Activated CD4-positive, alpha-beta T cell treated with anti-CD3 and anti-CD28 coated beads, Interleukin-2, amount 50 U/mL, for 1 hour (primary cell): ENCODE measurements at regions not wholly inside any gene's neighbourhood (a gene's known extent, or its start where the extent isn't known, plus 50 kb on each side); places are given as distances from the start of the nearest gene placed in this dataset.

Experiments used
- DNase-seq: peaks from one replicate; pipeline ENCODE4 v3.0.0-alpha.2; 2020

DNA sequence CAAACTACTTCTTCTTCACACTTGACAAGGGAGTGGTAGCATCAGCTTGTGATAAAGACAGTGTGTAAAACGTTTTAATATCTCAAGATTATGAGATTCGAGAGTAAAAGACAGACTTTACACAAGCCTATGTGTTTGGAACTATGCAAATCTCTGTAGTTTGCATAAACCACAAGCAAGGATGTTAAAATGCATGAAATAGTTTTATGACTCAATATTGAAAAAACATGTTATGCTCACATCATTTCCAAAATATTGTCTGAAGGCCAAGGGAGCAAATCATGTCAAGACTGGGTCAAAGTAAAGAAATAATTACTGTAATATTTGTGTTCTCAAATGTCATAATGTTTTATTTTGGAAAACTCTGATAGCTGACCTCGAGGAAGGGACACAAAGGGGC lies 316.8 kb upstream of the KLF12 start:
- no peak for DNase-seq

DNA sequence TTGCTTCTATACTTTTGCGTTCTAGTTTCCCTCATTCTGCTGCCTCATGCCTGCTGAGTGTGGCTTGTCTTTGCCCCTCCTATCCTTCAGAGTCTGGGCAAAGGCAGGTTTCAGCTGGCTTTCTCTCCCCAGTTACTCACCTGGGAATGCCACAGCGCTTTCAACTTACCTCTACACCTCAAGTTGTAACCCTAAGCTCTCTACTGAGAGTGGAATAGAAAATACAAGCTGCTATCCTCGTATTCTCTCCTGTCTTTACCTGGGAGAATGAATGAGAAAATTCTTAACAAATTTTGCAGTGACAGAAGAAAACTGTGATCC lies 316.3 kb upstream of the KLF12 start:
- DNase-seq: no peak

DNA sequence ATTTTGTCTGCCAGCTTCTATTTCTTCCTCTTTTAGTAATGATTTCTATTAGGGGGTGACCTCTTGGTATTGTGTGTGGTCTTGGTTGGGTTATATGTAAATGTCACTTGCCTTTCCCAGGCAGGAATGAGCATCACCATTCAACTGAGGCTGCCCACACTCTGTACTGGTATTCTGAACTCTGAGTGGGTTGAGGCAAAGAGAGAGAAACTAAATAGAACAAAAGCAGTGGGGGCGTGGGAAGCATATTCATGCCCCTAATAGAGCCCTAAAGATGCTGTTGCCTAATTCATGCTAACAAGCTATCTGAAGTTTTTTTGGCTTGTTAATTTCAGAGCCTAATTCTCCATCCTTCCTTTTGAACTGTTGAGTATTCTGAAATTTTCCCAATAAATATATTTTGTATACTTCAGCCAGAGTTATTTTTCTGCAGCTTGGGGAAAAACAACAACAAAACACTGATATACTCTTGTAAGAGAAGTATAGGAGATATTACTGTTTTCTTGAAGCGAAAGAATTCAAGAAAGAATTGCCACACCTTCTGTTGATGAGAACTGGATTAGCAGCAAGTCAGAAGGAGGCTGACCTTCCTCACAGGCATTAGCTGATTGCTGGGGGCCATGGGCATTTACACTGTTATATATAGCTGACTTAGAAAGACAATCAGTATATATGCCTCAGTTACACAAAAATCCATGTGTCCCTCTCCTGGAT lies 315.8 kb upstream of the KLF12 start:
- DNase-seq: no peak

DNA sequence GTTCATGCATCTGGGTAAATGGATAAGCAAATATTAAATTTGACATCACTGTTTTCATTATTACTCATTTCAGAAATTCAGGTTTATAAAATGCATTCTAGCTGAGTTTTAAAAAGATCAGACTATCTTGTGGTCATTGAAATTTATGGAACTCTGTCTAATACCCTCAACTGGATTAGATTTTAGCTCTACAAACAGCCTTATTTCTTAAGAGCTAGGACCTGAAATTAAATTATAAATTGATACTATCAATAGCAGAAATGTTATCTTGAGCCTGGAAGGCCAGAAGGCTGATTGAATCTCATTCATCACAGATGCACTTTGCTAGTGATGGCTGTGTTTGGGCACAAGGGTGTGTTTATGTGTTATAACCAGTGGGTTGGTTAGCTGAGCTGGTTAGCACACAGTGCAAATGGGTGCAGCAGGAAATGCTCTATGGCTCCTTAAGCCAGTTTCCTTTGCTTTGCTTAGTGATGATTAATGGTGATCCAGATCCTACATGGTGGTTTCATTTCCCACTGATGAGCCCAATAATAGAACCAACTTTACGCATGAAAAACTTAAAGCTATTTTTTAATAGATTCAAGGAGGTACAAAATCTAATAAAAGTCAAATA lies 310.8 kb upstream of the KLF12 start:
- DNase-seq: no peak

DNA sequence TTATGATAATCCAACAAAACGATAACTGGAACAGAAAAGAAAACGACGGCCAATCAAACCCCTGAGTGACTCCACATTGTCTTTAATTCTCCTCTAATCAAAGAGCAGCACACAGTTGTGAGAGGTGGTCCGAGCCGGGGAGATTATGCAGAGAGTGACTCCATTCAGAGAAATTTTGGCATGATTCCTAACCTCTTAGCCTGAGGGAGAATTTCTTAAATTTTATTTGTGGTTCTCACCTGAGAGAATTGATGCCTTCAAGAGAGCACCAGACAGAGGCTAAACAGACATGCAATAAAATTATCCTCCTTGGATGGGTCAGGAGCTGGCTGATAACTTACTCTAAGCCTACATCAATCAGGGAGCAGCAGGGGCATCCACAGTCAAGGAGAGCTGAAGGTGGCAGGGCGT lies 310.0 kb upstream of the KLF12 start:
- DNase-seq: no peak

DNA sequence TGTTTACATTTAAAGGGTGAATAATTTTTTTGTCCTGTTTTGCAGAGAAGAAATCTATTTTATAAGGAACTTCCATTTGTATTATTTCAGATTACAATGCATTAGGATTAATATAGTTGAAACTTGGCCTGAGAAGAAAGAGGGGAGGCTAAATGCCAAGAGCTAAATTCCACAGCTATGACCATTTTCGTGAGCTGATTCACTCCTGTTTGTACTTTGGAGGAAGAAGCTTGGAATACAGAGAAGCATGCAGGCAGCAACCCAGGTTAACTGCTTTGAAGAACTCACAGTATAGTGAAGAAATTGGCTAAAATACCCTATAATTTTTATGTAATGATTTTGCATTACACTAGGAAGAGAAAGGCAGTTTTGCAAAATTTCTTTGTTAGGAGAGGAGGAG lies 309.4 kb upstream of the KLF12 start:
- DNase-seq: no peak

DNA sequence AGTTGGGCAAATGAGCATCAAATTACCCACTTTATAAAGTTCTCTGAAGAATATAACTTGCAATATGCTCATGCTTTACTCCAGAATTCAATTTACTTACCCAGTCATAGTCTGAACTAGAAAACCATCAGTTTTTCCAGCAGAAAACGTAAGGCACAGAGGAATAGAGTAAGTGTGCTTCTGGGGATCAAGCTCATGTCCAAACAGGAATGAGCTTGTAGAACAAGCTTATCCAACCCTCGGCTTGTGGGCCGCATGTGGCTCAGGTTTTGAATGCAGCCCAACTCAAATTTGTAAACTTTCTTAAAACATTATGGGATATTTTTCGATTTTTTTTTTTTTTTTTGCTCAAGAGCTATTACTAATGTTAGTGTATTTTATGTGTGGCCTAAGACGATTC lies 308.5 kb upstream of the KLF12 start:
- no peak for DNase-seq

DNA sequence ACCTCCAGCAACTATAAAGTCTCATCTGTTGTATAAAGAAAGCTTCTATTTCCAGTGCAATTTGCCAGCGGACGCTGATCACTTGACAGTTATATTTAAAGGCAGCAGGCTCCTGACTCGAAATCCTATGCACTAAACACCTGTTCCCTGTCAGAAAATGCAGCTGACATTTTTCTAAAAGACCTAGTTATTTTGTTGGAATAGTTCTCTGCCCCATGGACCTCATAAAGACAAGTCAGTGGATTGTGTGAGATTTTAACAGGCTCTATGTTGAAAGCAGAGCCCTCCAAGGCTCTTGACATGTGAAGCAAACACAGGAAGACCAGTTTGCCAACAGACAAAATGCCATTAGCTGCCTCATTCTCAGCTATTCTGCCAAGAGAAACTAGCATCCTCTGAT lies 304.7 kb upstream of the KLF12 start:
- no peak for DNase-seq

DNA sequence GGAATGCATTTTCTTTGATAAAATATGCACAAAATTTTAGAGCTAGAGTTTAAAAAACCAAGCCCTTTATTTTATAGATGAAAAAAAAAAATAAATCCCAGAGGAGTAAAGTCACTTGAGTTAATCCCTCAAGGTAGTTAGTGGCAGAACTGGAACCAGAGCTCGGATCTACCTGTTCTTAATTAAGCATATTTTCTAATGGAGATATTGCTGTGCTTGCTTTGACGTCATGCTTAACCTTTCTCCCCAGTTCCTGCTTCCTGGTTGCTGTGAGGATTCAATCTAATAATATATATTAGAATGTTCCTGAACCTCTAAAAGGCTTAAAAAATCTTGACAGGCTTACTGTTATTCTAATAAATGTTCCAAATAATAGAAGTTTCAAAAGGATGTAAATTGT lies 300.6 kb upstream of the KLF12 start:
- no peak for DNase-seq

DNA sequence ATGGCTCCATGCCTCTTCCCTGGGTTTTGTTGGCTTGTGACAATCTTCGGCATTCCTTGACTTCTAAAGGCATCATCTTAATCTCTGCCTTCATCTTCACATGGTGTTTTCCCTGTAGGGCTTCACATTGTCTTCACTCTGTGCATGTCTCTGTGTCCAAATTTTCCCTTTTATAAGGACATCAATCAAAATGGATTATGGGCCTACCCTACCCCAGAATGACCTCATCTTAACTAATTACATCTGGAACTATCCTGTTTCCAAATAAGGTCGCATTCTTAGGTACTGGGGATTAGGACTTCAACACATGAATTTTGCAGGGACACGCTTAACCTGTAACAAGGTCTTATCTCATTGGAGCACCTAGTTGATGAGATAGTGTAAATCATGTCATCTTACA lies 290.3 kb upstream of the KLF12 start:
- no peak for DNase-seq

DNA sequence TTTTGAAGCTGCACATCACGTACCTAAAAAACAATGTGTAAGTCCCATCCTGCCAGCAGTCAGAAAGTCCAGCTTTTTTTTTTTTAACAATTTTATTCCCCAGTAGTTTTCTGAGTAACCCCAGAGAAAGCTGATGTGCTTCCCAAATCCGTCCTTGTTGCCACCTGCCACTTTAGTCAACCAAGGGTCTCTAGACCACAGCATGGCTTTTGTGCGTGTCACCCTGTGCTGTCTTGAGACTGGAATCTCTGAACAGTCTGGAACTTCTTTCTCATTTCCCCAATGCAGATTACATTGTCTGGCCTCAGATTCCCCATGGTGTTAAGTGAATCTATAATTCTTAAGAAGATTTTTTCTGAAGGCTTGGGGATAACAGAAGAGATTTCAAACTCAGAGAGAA lies 289.2 kb upstream of the KLF12 start:
- DNase-seq: no peak

DNA sequence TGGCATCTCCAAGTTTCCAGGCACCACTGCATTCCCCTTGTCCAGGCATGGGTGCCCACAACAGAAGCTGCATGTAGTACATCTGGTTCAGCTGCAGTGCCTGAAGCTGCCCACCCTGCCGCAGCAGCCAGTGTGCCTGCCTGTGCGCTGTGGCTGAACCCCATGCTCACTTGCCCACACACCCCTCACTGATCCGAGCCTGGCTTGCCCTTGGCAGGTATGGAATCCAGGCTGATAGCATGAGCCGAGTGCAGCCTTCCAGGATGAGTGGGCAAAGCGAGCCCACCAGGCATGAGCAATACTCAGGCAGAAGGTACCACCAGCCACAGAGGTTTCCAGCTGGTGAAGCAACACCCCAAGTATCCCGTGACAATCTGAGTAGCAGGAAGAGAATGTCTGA lies 280.3 kb upstream of the KLF12 start:
- no peak for DNase-seq

DNA sequence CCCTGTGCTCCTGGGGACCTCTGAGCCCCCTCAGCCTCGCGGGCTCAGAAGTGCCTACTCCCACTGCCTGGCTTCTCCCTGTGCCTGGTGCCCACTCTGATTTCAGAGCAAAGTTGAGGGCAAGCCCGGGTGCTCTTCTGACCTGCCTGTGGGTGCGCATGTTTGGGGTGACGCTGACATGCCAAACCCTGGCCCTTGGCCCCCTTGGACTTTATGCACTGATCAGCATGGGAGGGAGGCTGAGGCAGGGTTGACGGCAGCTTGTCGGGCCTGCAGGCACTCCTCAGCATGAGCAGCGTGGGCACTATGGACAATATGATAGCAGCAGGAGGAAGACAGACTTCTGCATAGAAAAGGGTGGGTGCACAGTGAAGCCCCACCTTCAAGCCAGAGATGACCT lies 279.3 kb upstream of the KLF12 start:
- DNase-seq: no peak

DNA sequence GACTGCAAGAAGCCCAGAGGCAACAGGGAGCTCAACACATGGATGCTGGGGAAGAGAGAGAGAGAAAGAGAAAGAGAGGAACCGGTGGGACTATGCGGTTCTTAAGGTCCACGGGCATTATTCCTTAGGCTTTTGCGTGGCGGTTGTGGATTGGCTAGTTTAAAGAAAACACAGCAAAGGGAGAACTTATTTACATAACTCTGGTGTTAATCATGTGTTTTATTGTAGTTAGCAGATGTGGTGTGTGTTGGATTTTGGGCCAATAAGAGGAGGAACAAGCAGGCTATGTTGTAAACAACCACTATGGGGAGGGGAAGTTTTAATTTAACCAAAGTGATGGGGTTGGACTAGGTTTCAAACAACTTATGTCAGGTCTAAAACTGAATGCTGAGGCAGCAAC lies 275.3 kb upstream of the KLF12 start:
- no peak for DNase-seq

DNA sequence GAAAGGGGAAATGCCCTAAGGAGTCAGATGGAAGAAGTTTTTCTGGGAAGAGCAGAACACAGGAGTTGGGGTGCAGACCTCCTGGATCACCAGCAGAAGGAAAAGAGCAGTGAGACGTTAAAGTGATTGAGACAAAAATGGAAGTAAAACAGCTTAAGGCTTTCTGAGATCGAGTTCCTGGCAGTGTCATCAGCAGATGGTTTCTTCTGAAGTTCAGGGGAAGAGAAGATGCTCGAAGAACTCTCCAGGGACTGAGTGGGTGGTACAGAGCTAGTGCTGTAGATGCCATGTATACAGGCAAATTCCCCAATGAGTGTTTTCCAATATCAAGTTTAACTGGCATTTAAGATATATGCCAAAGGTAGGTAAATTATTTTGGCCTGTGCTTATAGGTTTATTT lies 272.2 kb upstream of the KLF12 start:
- DNase-seq: no peak

DNA sequence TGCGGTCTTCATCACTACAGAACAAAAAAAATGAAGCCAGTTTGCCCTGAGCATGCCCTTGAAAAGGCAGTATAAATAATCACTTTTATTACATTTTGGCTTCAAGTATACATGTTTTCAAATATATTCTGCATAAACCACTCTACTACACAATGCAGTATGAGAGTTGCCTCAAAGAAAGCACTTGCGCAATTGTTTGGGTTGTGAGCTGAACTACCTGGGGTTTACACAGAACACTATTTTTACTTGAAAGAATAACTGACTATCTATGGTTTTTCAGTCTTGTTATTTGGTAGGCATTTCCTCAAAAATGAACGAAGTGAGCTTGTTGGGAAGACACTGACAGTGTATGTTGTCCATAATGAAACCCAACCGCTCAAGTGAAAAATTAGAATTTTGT lies 264.4 kb upstream of the KLF12 start:
- DNase-seq: no peak

DNA sequence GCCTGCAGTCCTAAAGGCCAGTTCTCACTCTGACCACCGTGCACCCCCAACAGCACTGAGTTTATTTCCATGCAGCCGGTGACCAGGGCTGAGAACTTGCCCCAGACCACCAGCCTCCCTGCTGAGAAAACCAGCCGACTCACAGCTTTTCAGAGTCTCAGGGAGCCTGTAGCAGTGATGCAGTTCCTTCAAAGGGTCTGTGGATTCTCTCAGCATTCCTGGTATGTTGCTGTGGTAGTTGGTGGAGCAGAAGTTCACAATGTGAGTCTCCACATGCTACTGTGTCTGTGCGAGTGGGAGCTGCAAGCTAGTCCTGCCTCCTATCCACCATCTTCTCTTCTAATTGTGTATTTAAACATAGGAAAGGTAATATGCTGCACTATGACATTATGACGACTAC lies 254.9 kb upstream of the KLF12 start:
- no peak for DNase-seq

DNA sequence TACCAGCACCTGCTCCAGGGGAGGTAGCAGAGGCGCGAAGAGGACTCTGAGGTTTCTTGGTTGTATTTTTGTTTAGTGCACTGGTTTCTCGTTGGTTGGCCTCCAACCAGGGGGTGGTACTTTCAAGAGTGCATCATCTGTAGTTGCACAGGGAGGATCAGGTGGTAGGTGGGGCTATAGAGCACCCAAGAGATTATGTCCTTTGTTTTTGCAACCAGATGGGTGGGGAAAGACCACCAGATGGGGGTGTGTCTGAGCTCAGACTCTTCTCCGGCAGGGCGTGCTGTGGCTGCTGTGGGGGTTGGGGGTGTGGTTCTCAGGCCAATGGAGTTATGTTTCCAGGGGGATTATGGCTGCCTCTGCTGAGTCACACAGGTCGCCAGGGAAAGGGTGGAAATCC lies 254.4 kb upstream of the KLF12 start:
- DNase-seq: no peak

DNA sequence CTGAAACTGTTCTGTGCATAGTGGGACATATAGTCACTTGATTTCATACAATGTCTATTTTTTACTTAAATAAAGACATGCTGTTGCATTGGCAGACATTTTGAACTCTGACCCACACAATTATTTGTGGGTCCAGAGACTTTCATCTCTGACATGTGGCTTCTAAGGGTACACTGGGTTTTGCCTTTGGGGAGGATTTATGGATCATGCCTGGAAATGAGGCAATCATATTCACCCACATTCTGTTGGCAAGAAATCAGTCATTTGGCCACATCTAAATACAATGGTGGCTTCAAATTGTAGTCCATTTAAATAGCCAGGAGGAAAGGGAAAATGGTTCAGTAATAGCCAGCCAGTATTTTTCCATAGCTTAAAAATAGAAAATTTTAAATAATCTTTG lies 238.3 kb upstream of the KLF12 start:
- no peak for DNase-seq

DNA sequence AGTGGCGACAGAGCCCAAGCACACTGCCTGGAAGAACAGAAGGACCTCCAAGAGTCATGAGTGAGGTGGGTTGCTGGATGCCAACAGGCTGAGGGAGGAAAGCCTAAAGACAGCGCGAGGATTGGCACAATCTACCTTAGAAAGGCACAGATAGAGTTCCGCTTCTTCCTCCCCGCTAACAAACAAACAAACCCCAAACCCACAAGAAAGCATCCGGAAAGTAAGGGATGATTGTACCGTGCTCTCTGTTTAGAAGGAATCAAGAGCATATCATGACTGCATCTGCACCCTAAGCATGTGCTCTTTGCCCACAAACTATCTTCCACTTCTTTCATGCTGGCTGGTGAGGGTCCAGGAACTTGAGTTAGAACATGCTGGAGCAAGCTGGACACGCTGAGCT lies 233.0 kb upstream of the KLF12 start:
- DNase-seq: no peak

DNA sequence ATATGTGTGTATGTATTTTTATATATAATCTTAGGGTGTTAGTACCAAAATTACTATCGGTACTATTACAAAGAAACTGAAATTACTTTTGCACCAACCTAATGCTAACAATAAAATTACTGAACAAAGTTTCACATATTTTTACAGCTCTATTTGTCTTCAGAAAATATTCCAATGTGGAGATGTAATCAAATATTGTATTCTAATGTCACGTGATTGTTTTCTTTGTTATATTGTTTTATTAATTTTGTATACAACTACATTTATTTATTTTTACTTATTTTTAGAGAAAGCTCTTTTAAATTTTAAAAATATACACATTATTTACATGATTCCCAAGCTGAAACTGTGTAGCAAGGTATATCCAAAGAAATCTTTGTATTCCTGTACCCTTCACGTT lies 227.1 kb upstream of the KLF12 start:
- DNase-seq: no peak

DNA sequence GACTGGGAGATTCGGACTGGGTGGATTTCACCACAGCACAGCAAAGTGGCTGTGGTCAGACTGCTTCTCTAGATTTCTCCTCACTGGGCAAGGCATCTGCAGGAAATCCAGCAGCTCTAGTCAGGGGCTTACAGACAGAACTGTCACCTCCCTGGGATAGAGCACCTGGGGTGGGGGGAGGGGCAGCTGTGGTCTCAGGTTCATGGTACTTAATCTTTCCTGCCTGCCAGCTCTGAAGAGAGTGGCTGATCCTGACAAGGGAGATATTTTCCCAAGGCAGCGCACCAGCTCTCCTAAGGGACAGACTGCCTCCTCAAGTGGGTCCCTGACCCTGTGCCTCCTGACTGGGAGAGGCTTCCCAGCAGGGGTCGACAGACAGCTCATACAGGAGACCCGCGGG lies 212.8 kb upstream of the KLF12 start:
- no peak for DNase-seq

DNA sequence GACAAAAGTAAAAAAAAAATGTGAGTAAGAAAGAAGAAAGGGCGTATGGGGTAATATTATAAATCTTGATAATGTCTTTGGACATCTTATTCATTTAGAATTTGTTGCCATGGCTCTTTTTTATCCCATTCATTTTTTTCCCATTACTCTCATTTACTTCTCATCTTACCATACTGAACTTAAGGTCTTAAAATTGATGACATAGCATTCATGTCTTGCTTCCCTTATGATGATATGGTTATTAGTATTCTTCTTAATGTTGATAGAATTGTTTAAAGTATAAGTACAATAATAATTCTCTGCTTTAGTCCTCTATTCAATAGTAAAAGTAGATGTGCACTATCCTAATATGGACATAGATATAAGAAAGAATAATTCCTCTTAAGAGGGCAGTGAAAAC lies 204.1 kb upstream of the KLF12 start:
- no peak for DNase-seq

DNA sequence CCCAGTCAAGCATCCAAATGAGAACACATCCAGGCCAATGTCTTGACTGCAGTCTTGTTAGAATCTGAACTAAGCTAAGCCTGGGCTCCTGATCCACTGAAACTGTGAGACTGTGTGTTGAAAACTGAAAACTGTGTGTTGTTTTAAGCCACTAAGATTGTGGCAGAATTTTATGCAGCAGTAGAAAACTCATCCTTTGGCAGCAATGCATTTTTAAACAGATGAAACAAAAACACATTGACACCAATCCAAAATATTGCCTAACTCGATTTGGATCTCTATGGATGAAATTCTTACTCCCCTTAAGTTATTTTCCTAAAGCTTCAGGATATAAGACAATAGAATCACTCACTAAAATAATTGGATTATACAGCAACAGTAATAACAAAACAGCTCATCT lies 202.3 kb upstream of the KLF12 start:
- no peak for DNase-seq

DNA sequence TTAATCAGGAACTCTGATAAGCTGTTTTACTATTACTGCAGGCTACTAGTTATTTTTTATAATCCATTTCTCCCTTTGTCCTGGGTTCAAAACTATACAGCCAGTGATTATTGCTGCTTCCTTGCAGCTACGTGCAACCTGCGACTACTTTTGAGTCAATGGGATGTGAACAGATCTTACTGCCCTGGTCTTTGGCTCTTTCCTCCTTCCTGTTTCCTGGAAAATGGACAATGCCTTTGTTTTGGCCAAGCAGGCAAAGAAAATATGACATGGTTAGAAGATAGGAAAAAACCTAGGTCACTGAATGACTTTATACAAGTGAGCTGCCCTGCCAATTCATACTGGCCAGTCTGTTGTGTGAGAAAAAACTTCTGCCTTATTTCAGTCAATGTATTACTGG lies 201.2 kb upstream of the KLF12 start:
- no peak for DNase-seq

DNA sequence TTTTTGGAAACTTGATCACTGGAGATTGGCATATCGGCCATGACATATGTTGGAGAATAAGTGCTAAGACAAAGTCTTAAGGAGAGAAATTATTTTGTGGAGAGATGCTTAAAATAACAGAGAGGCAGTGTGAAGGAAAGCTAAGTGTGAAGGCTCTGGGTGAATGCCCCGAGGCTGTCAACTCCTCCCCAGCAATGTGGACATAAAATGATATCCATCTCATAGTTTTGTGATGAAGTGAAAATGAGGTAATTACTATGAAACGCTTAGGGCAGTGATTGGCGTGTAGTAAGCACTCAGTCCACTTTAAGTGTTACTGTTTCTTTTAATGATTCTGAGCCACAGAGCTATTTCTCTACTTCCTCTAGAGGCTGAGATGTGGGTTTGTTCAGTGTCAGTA lies 195.8 kb upstream of the KLF12 start:
- no peak for DNase-seq
